ENCODE measurements at regions not wholly inside any gene's neighbourhood (a gene's known extent, or its start where the extent isn't known, plus 50 kb on each side); places are given as distances from the start of the nearest gene placed in this dataset.

- no peak for DNase-seq
Observed at GRCh38 chr20:39333211-39333610, 371.1 kb downstream of the DHX35 start.

DNA sequence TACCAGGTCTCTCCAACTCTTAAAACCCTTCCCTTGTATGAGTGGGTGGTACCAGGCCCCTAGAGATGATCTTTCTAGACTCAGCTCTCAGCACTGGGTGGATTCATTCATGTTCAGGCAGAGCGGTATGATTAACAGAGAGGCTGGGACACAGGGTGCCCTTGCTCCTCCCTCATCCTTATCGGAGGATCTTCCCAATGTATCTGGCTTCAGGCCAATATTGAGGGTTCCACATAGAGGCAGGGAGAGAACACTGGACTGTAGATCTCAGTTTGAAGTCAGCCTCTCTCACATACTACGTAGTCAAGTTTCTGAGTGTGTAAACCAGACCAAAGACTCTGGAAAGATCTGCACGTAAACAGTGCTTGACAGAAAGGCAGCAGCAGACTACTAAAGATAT is 366.2 kb downstream of the DHX35 start:
- no peak for DNase-seq

DNA sequence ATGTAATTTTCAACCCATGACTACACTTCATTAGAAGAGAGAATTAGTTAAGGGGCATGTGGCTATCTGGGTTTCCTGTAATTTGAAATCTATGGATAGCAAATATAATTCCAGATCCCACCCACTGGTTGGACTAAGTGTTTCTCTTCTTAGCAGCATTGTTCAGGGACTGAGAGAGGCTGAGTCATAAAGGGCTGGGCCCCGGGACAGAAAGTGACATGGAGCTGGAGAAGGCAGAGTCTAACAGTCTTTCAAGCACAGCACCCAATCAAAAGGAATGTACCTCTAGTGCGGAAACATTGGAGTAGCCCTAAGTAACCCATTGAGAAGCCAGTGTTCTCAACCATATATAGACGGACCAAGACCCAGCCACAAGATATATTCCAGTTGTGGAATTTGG is 363.9 kb downstream of the DHX35 start:
- no peak for DNase-seq

GRCh38 chr20:39318911-39319310 is 356.8 kb downstream of the DHX35 start:
- no peak for DNase-seq

- no peak for DNase-seq
Observed at GRCh38 chr20:39312676-39313075, 350.5 kb downstream of the DHX35 start.

DNA sequence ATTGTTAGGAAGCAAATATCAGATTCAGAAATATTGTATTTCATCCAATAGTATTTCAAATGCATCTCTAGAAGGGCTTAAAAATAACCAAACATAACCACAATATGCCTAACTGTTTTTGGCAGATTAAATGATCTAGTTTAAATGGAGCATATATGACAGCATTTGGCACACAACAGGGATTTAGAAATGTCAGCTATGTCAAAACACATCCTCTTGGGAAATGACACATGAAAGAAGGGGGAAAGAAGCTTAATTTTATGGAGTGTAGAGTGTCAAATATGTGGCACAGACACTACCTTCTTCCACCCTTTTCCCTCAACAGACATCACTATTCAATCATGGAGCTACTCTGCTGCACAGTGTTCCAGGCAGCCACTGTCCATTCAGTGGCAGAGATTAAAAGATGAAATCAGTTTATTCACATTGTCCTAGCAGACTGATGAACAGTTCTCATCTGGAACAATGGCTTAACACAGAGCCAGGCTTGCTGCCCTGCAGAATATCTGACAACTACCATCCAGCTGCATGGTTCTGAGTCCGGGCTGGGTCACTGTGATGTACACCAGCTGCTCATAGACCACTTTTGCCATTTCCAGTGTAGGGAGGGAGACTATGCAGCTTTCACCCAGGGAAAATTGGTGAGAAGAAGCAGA is 349.8 kb downstream of the DHX35 start:
- DNase-seq: no peak

DNA sequence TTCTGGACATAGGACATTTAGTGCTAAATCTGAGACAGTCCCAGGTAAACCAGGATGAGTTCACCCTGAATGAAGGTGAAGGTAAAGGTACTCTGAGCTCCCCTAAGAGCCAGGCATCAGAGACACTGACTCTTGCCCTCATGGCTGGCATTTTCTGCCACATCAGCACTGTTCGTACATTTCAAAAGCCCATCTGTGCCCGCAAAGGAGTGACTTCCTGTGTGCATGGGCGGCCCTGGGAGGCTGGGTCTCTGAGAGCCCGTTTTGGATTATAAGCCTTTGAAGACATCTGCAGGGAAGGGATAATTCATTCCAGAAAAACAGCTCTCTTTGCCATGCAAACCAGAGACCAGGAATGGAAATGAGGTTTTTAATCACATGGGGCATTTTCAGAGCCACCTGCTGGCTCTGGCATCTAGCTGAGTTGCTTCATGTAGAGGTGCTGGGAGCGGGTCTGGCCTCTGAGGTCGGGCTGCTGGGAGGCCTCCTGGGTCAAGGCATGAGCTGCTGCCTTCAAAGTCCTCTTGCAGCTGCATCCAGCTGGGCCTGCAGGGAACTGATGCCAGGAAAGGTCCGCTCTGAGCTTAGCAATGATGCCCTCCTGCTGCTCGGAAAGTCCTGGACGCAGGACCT is 348.3 kb downstream of the DHX35 start:
- no peak for DNase-seq

DNA sequence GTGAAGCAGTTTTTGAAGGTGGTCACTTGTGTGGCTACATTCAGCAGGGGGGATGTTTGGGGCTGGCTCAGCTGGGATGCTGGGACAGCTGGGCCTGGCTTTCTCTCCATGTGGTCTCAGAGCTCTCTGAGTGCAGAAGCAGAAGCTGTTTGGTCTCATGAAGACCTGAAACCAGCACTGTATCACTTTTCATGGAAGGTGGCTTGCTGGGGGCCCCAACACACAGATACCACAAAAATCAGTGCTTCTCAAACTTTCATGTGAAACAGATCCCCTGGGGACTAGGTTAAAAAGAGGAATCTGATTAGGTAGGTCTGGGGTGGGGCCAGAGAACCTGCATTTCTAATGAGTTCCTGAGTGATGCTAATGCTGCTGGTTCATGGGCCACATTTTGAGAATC is 347.3 kb downstream of the DHX35 start:
- DNase-seq: no peak

- DNase-seq: no peak
Observed at GRCh38 chr20:39302312-39302711, 340.2 kb downstream of the DHX35 start.

- no peak for DNase-seq
Observed at GRCh38 chr20:39299783-39300182, 337.6 kb downstream of the DHX35 start.

GRCh38 chr20:39298571-39299506 is 336.7 kb downstream of the DHX35 start:
- no peak for DNase-seq

DNA sequence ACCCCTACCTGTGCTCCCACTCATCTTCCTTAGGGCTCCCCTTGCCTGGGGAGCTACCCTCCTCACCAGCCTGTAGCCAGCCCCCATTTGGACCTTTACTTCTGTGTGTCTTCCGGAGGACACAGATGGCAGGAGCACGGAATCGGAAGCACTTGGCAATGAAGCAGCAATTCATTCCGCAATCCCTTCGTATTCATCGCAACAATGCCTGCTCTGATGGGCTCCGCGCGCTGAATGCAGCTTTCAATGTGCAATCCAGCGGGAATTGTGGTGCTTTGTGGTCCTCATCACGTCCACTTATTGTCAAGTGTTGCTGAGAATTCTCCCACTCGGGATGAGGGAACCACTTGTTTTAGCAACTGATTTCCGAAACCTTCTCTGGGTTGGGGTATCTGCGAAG is 336.0 kb downstream of the DHX35 start:
- DNase-seq: no peak

DNA sequence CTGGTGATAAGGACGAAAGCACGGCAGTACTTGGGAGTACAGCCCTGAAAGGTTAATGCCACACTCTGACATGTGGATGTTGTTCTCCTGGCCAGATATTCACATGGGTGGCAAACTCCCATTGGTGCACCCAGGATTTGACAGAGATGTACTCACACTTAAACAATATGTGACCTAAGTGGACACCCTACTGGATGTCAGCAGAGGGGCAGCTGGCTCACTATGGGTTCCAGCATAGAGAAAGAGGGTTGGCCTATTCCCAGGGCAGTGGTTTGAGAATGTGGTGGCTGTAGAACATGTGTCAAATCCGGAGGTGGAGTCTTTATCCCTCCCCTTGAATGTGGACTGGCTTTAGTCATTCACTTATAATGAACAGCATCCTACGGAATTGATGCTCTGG is 333.2 kb downstream of the DHX35 start:
- DNase-seq: no peak

- DNase-seq: no peak
Observed at GRCh38 chr20:39294137-39294725, 332.1 kb downstream of the DHX35 start.

GRCh38 chr20:39292193-39292736 is 330.1 kb downstream of the DHX35 start:
- no peak for DNase-seq

DNA sequence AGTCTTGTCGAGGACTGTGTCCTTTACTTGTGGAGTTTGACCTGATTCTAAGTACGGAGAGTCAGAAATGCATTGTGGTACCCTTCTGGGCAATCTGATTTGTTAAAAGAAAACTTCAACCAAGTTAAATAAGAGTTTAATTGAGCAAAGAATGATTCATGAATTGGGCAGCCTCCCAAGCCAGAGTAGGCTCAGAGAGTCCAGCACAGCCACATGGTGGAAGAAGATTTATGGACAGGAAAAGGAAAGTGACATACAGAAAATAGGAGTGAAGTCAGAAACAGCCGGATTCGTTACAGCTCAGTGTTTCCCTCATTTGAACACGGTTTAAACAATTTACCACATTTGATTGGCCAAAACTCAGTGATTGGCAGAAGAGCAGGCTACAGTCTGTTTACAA is 329.2 kb downstream of the DHX35 start:
- no peak for DNase-seq

DNA sequence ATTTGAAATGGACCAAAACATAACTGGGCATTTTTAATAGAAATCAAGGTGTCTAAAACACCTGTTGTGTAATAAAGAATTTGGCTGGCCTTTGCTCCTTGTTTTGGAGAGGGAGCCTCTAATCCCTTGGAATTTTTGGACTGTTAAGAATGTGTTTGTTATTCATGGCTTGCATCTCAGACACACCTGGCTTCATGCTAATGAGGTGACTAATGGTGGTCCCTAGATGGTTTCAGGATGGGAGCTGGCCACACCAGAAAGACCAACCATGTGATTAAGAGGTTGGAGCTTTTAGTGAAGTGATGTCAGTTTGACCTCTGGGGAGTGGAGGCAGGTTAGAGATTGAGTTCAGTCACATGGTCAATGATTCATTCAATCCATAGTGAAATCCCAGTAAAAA is 328.4 kb downstream of the DHX35 start:
- no peak for DNase-seq

GRCh38 chr20:39289831-39290230 is 327.7 kb downstream of the DHX35 start:
- DNase-seq: no peak

GRCh38 chr20:39289316-39289715 is 327.2 kb downstream of the DHX35 start:
- DNase-seq: no peak

- DNase-seq: no peak
Observed at GRCh38 chr20:39283464-39283863, 321.3 kb downstream of the DHX35 start.

- peak; percentile 39 for DNase-seq
Observed at GRCh38 chr20:39282619-39283092, 320.5 kb downstream of the DHX35 start.

GRCh38 chr20:39280875-39281274 is 318.7 kb downstream of the DHX35 start:
- DNase-seq: no peak

DNA sequence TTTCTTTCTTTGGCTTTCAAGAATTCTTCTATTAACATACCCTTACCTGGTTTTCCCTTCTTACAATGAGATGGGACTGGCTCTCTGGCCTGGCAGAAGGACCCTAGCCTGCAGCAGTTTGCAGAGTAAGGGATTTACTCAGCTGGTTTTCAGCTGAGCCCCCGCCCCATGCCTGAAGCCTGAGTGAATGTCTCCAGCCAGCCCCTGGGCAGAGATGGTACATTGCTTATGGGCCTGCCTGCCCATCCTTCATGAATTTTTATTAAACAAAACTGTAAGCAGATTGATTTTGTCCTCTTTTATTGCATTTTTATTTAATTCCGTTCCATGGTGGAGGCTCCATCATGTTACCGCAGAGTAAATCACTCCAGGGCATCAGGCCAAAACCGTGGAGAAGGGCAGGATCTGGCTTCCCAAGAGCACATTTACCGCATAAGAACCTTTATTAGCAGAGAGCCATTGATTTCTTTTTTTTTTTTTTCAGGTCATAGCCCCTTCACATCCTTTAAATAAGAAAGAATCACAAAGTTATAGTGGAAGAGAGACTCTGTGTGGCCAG is 316.2 kb downstream of the DHX35 start:
- DNase-seq: no peak
